Suprapubic skin (tissue), 4 donors: ENCODE measurements at regions not wholly inside any gene's neighbourhood (a gene's known extent, or its start where the extent isn't known, plus 50 kb on each side); places are given as distances from the start of the nearest gene placed in this dataset.

ENCODE experiments used
- DNase-seq, 2 donors: peaks; one replicate each; pipeline ENCODE4 v3.0.0-alpha.2; 2019; ENCODE audit warnings: low spot score in 2 of 2
- H3K27ac ChIP-seq: fragments of 200-600 bp; sonication (generic); one replicate; pipeline ENCODE4 v1.5.1; 2019
- H3K27me3 ChIP-seq: fragments of 200-600 bp; sonication (generic); one replicate; pipeline ENCODE4 v1.5.1; 2019
- H3K36me3 ChIP-seq: fragments of 200-600 bp; sonication (generic); one replicate; pipeline ENCODE4 v1.5.1; 2019
- H3K4me1 ChIP-seq: fragments of 200-600 bp; sonication (generic); one replicate; pipeline ENCODE4 v1.5.1; 2019
- H3K4me3 ChIP-seq: fragments of 200-600 bp; sonication (generic); one replicate; pipeline ENCODE4 v1.5.1; 2019; ENCODE audit warnings: mild to moderate bottlenecking
- H3K9me3 ChIP-seq: fragments of 200-600 bp; sonication (generic); one replicate; pipeline ENCODE4 v1.5.1; 2019
- CTCF ChIP-seq, 2 donors: fragments of 200-600 bp in 1 of 2; fragments of 450-650 bp in 1 of 2; sonication (generic) in 1 of 2; IDR thresholded peaks; one replicate each; pipeline ENCODE4 v1.5.1; 2016 to 2019; ENCODE audit warnings: antibody characterized with exemption in 2 of 2, mild to moderate bottlenecking in 1 of 2, moderate library complexity in 1 of 2
- EP300 ChIP-seq: sonication (generic); formaldehyde crosslinking; IDR thresholded peaks from one replicate; pipeline ENCODE4 v1.6.1; 2017; ENCODE audit warnings: antibody characterized with exemption
- POLR2A ChIP-seq, 2 donors: fragments of 450-650 bp; IDR thresholded peaks; one replicate each; pipeline ENCODE4 v1.6.1; 2017; ENCODE audit warnings: antibody characterized with exemption in 2 of 2, mild to moderate bottlenecking in 2 of 2, moderate library complexity in 2 of 2
- POLR2AphosphoS5 ChIP-seq, 3 donors: sonication (generic); formaldehyde crosslinking; IDR thresholded peaks; one replicate each; pipeline ENCODE4 v1.6.1; 2017; ENCODE audit warnings: antibody characterized with exemption in 3 of 3
- WGBS: methylation state at CpG from one replicate; pipeline ENCODE4 v1.1.5; 2018; 5-methylcytosine and 5-hydroxymethylcytosine counted together

- Histone ChIP-seq H3K27ac (no peak overlapping the region), H3K9me3 (no peaks in the 10 kb centered on the region), H3K36me3 (no peaks in the 10 kb centered on the region), H3K4me3 (no peak overlapping the region), H3K27me3 (no peaks in the 10 kb centered on the region), H3K4me1 (no peaks in the 10 kb centered on the region)
- WGBS: 46% methylated on average over 1 of the region's 1 CpG
- DNase-seq: no peak
- no peak for TF ChIP-seq EP300
- TF ChIP-seq POLR2AphosphoS5 (IDR thresholded peaks at IDR 0.05): no peak
- no peak for TF ChIP-seq POLR2A (IDR thresholded peaks at IDR 0.05)
Measured at GRCh38 chr4:159563257-159563656, 460.4 kb downstream of the RAPGEF2 start.

- no peak for DNase-seq
- peaks cover 5% of the 10 kb centered on the region for H3K9me3 ChIP-seq
- H3K4me1 ChIP-seq: no peaks in the 10 kb centered on the region
- WGBS: 79% methylated on average over 5 of the region's 5 CpGs
- no peak for TF ChIP-seq POLR2AphosphoS5 (IDR thresholded peaks at IDR 0.05)
- no peak for TF ChIP-seq CTCF (IDR thresholded peaks at IDR 0.05)
- no peak for TF ChIP-seq POLR2A (IDR thresholded peaks at IDR 0.05)
- no peak for TF ChIP-seq EP300
- H3K27ac ChIP-seq: no peak overlapping the region
- H3K36me3 ChIP-seq: no peaks in the 10 kb centered on the region
- H3K27me3 ChIP-seq: no peaks in the 10 kb centered on the region
- H3K4me3 ChIP-seq: no peak overlapping the region
Measured at GRCh38 chr4:159564615-159565014, 461.7 kb downstream of the RAPGEF2 start.

- Histone ChIP-seq H3K36me3 (no peaks in the 10 kb centered on the region), H3K4me3 (no peak overlapping the region), H3K9me3 (peaks cover 17% of the 10 kb centered on the region), H3K4me1 (no peaks in the 10 kb centered on the region), H3K27ac (no peak overlapping the region), H3K27me3 (no peaks in the 10 kb centered on the region)
- no peak for TF ChIP-seq CTCF (IDR thresholded peaks at IDR 0.05)
- TF ChIP-seq POLR2A (IDR thresholded peaks at IDR 0.05): no peak
- no peak for TF ChIP-seq EP300
- no peak for TF ChIP-seq POLR2AphosphoS5 (IDR thresholded peaks at IDR 0.05)
- WGBS: 54% methylated on average over 1 of the region's 1 CpG
- no peak for DNase-seq
Measured at GRCh38 chr4:159566786-159567185, 463.9 kb downstream of the RAPGEF2 start.

- no peaks in the 10 kb centered on the region for H3K4me1 ChIP-seq
- WGBS: 70% methylated on average over 2 of the region's 2 CpGs
- TF ChIP-seq POLR2A (IDR thresholded peaks at IDR 0.05) (no peak), EP300 (no peak), CTCF (IDR thresholded peaks at IDR 0.05) (no peak), POLR2AphosphoS5 (IDR thresholded peaks at IDR 0.05) (no peak)
- H3K27ac ChIP-seq: no peak overlapping the region
- no peak overlapping the region for H3K4me3 ChIP-seq
- H3K27me3 ChIP-seq: no peaks in the 10 kb centered on the region
- H3K9me3 ChIP-seq: no peaks in the 10 kb centered on the region
- no peaks in the 10 kb centered on the region for H3K36me3 ChIP-seq
- DNase-seq: no peak
Measured at GRCh38 chr4:159577241-159577640, 474.4 kb downstream of the RAPGEF2 start.

GRCh38 chr4:159582685-159583084 is 479.8 kb downstream of the RAPGEF2 start:
- DNase-seq: no peak
- Histone ChIP-seq H3K4me1 (no peaks in the 10 kb centered on the region), H3K36me3 (no peaks in the 10 kb centered on the region), H3K9me3 (peaks cover 3% of the 10 kb centered on the region), H3K27me3 (no peaks in the 10 kb centered on the region), H3K4me3 (no peak overlapping the region), H3K27ac (no peak overlapping the region)
- TF ChIP-seq POLR2A (IDR thresholded peaks at IDR 0.05) (no peak), EP300 (no peak), POLR2AphosphoS5 (IDR thresholded peaks at IDR 0.05) (no peak), CTCF (IDR thresholded peaks at IDR 0.05) (no peak)

- no peaks in the 10 kb centered on the region for H3K9me3 ChIP-seq
- WGBS: 44% methylated on average over 2 of the region's 2 CpGs
- no peak for DNase-seq
- H3K4me3 ChIP-seq: no peak overlapping the region
- H3K4me1 ChIP-seq: no peaks in the 10 kb centered on the region
- TF ChIP-seq POLR2A (IDR thresholded peaks at IDR 0.05) (no peak), CTCF (IDR thresholded peaks at IDR 0.05) (no peak), POLR2AphosphoS5 (IDR thresholded peaks at IDR 0.05) (no peak), EP300 (no peak)
- no peaks in the 10 kb centered on the region for H3K27me3 ChIP-seq
- no peaks in the 10 kb centered on the region for H3K36me3 ChIP-seq
- H3K27ac ChIP-seq: no peak overlapping the region
Measured at GRCh38 chr4:159592898-159593556, 490.1 kb downstream of the RAPGEF2 start.
